NCI-H2081 (cell line): ENCODE measurements at regions not wholly inside any gene's neighbourhood (a gene's known extent, or its start where the extent isn't known, plus 50 kb on each side); places are given as distances from the start of the nearest gene placed in this dataset.
"Not testable (repeated sequence)": the region's sequence is repeated elsewhere in the genome, so short reads cannot be mapped to it uniquely, and the experiment has no call there.

ENCODE experiments used
- DNase-seq, 2 experiments: peaks; one replicate each; lab custom pipeline; 2025; lab: John Stamatoyannopoulos, UW

DNA sequence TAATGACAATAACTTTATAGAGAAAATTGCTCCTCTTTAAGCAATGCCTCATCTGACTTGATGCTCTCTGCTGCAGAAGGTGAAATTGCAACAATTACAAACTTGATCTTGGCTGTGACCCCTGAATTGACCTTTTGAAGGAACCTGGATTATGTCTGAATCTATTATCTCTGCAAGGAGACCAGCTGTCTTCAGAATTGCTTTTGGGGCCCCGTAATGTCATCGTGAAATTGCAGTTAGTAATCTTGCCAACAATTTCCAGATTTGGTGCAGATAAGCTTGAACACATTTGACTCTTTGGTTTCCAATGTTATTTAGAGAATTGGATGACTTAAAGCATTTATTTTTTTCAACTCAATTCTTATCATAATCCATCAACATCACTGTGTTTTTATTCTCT is 520.6 kb downstream of the CCSER2 start:
- DNase-seq = no peak

DNA sequence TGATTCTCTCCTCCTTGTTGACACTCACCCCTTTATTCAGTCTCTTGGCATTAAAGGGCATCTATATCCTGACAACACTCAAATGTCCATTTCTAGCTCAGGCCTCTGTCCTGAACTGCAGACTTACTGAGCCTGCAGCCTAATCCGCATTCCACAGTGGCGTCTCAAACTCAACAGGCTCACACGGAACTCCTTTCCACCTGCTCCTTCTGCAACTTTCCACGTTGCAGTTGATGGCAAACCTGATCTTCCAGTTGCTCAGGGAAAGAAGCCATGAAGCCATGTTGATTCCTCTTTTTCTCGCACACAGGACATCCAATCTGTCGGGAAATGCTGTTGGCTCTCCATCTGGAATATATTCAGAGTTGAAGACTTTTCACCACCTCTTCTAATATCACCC is 522.4 kb downstream of the CCSER2 start:
- DNase-seq = no peak

DNA sequence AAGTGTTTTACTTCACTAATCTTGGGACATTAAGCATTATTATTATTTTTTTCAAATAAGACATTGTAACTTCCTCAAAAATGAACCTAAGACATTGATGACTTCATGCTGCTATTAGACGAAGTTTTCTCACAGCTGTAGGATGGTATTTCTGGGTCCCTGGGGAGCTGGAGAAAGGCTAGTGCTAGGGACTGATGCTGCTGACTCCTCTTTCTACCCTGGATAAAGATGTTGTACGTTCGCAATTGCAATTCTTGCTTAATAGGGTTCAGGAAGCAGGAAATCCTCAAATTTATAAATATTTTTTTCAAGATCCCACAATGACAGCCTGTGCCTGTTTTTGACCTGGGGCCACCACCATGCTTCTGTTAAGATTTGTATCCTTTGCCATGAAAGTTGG is 526.0 kb downstream of the CCSER2 start:
- DNase-seq = no peak

DNA sequence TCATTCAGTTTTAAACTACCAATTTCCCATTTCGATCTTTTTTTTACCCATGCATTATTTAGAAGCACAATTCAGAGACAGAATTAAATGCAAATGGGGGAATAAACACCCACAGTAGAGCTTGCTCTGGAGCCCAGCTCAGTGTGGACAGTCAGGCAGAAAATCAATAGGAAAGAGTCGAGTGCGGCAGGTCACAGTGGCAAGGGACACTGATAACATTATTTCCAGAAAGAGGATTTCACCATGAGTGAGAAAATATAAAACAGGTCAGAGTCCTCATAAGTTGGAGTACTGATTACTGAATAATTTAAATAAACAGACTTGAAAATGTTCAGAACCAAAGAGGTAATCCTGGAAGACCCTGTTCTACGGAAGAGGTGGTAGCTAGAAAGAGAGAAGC is 532.5 kb downstream of the CCSER2 start:
- DNase-seq = no peak

DNA sequence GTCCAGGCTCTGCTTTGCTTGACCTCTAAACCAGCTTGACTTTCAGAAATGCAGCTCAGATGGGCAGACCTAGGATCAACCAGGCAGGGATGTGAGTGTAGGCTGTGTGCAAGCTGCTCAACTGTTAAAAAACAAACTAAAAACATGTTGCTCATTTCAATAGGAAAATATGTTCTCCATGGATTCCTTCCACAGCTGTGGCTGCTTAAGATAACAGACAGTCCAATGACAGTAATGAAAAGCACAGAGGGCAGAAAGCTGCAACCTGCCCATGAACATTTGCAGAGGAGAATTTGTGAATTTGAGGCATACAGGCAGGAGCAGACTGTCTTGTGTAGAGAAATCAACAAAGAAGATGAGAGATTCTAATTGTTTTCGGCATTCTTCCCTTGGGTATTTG is 534.2 kb downstream of the CCSER2 start:
- no peak for DNase-seq

DNA sequence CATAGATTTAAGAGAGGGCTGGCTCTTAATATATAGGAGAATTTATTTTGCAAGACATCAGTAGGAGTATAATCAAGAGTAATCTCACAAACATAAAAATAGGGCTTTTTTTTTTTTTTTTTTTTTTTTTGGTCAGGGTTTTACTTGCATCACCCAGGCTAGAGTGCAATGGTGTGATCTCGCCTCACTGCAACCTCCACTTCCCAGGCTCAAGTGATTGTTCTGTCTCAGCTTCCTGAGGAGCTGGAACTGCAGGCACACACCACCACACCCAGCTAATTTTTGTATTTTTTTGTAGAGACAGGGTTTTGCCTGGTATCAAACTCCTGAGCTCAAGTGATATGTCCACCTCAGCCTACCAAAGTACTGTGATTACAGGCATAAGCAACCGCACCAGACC is 535.3 kb downstream of the CCSER2 start:
- no peak for DNase-seq

DNA sequence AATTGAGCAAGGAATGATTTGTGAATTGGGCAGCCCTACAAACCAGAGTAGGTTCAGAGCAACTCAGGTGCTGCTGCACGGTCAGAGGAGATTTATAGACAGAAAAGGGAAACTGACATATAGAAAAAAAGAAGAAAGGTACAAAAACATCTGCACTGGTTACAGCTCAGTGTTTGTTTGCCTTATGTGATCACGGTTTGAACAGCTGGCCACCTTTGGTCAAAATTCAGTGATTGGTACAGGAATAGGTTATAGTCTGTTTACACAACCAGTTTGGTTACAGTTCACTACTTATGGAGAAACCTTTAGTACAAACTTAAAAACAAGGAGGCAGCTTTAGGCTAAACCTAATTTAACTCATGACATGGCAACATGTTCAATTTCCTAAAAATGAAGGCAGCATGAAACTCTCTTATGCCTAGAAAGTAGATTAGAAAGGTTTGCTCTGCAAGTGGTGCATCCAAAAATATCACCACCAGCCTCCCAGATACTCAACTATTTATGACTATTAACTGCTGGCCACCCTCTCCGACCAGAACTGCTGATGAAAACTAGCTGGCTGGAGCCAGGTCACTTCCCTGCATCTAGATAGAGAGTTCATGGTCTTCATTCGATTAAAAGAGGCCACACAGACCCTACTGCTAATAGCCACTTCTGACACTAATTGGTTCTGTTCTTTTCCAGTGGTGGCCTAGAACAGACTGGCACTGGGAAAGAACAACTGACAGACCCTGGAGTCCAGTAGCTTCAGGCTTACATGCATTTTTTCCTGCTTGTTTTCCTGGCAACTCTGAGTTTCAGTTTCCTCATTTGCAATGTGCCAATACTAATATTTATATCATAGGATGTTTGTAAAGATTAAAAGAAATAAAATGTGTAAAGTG is 548.0 kb downstream of the CCSER2 start:
- DNase-seq = no peak

DNA sequence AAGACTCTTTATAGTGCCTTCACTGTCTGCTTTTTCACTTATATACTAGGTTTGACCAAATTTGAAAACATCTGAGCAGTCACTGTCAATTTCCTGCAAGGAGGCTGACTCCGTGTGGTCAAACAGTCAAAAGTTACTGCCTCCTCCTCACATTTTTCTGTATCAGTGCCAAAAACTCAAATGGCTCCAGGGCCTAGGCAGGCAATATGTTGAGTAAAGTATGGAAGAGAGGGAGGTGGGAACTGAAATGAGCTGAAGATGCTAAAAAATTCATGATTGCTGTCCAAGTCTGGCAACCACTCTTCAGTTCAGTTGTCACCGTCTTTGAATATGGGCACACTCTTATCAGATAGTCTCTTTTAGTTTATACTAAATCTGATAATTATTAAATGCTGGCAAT is 551.6 kb downstream of the CCSER2 start:
- no peak for DNase-seq

DNA sequence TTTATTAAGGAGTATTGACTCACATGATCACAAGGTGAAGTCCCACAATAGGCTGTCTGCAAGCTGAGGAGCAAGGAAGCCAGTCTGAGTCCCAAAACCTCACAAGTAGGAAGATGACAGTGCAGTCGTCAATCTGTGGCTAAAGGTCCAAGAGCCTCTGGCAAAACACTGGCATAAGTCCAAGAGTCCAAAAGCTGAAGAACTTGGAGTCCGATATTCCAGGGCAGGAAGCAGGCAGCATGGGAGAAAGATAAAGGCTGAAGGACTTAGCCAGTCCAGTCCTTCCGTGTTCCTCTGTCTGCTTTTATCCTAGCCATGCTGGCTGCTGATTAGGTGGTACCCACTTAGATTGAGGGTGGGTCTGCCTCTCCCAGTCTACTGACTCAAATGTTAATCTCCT is 553.3 kb downstream of the CCSER2 start:
- DNase-seq = not testable (repeated sequence)

DNA sequence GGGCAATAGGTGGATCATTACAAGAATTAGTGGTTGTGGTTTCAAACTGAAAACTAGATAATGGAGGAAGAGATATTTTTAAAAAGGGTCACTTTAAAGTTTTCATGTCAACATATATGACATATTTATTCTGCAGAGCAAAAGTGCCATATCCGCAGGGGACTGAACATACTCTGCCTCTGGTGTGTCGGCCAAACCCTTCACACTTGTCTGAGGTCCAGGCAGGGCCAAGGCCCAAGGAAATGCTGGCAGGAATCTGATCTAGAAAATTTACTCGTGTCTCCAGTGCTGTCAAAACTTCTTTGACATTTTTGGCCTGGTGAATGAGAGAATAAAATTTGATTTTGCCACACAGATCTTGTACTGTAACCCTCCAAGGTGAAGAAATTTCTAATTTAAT is 562.3 kb downstream of the CCSER2 start:
- DNase-seq = no peak

DNA sequence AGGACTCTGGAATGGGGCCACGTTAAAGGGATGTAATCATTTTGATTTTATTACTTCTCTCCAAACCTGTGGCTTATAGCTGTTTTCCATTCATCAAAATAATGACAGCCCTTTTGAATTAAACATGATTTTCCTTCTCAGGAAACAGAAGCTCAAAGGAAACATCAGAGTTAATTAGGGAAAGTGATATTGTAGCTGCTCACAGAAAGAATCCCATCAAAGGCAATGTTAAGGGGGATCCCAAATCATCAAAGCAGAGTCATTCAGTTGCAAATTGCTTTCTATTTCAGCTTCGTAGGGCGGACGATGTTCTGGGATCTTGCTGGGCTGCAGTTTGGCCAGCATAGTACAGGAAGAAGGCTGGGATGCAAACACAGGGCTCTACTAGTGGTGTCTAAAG is 563.2 kb downstream of the CCSER2 start:
- DNase-seq = no peak

DNA sequence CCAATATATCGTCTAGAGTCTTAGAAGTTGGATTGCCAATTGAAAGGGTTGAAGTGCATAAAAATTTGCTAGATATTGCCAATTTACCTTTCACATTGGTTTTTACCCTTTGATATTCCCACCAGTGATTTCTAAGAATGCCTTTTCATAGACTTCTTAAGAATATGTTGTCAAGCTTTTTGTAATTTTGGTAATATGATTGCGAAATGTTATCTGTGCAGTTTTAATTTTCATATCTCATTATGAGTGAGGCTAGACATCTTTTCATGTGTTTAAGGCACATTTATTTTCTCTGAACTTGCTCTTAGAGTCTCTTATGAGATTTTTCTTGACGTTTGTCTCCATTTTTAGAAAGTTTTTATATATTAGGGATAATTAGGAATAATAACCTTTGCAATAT is 567.2 kb downstream of the CCSER2 start:
- no peak for DNase-seq

DNA sequence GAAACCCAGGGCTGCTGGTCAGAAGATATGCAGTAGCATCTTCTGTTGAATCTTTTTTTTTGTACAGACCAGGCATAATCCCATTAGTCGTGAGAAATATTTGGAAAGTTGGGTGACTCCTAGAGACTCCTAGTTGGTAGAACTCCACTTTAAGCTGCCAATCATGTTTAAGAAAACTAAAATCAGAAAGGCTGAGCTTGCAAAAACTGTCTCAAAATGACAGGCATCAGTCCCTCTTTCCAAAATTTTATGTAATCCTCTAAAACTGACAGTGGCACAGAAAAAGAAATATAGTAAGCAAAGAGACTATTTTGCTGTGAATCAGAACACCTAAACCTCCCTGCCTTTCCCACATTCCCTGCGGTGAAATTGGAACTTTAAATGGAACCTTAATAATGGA is 568.5 kb downstream of the CCSER2 start:
- DNase-seq = no peak

DNA sequence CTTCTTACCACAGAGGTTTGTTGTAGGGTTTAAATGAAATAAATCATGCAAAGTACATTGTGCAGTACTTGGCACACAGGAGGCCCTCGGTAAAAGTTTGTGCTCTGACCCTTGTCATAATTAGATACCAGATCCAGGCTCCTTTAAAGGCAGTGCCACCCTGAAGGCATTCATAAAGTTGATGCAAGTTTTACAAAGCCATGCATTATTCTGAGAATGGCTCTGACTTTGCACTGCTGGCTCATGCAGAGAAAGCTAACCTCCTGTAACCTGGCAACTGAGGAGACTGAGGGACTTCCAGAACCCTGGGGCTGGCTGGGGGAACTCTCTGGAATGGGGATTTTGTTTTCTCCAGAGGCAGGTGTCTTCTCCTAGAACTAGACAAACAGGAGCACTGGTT is 570.9 kb downstream of the CCSER2 start:
- DNase-seq = no peak

DNA sequence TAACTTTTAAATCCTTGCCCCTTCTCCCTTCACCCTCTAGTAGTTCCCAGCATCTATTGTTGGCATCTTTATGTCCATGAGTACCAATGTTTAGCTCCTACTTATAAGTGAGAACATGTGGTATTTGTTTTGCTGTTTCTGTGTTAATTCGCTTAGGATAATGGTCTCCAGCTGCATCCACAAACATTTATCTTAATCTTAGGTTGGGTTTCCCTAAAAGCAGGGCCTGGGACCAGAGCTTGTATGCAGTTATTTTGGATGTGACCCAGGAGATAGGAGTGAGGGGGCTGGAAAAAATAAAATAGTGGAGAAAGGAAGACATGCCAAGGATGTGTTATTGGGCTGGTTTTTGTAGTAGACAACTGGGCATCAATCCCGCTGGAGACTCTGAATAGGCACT is 571.8 kb downstream of the CCSER2 start:
- DNase-seq = no peak

DNA sequence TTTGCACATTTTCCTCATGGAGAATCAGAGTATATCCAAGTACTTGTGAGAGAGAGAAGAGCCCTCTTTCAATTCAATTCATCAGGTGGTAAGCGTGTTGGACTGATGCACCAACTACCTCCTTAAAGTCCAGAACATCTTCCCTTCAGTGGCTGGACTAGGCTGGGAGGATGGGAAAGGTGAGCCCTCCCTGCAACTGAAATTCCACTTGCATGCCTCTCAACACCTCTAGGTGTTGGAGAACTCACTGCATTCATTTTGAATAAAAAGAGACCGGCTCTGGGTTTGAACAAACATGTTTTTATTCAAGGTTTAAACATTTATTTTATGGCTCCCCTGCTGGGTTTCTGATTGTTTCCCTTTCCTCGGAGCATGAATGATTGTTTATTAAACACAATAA is 573.5 kb downstream of the CCSER2 start:
- DNase-seq = no peak

DNA sequence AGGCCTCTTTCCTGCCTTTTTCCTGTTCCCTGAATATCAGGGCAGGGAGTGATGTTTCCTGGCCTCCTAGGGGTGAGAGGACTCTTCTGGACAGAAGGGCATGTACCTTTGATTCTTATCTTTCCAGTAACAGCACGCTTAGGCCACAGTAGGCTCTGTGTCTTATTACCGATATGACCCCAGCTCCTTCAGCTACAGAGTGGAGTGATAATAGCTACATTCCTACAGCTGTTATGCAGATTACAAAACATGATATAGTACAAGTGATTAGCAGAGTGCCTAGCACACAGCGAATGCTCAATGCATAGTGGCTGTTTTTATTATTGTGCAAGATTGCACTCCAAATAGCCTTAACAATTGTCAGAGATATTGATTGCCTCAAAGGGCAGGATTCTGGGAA is 574.2 kb downstream of the CCSER2 start:
- DNase-seq = no peak

DNA sequence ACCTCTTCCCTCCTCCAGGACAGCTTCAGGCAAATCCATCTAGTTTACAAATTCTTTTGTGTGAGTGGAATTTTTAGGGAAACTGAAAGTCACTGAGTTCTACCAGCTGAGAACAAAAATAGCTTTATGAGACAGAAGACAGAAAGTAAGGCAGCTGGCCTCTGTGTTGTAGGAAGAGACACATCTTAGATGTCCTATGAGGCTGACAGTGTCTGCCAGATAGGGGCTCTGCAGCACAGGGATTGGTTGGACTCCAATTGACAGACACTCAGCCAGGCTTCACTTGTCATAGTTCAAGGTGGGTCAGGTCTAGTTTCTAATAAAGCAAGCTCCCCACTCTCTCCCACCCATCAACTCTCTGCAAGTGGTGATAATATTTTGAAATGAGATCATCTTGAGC is 574.9 kb downstream of the CCSER2 start:
- no peak for DNase-seq

DNA sequence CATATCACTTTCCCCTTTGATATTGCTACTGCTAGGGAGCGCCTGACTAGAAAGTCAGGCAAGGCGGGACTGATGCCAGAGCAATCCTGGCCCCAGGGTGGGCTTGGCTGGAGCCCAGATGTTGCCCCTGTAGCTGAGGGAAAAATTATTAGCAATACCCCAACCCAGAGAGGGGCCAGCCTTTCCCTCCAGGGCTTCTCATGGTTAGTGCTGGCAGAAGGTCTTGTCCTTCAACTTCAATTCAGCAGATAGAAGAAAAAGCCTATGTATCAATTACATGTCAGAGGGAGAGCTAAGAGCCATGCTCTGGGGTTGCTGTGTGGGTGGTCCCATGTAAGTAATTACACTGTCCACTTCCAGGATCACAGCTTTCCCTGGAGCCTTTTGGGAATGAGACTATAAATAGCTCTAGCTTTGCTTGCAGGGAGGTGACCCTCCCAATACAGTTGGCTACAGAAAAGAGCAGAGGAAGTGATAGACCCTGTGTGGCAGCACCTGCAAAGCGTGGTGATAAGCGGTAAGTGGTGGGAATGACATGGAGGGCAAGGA is 579.1 kb downstream of the CCSER2 start:
- no peak for DNase-seq

DNA sequence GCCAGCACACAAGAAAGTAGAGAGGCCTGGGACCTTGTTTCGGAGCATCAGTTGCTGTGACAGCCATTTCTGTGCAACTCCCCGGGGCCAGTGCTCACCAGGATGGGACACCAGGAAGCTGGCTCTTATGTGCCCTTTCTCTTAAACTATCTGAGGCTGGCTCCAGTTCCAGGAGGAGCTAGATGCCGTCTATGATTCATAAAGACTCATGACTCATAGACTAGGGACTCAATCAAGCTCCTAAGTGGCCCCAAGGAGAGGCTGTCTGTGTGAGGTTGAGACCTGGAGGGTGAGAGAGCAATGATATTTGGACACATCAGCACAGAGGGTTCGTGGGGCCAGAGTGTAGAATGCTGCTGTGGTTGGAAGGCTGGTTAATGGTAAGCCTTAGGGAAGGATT is 580.1 kb downstream of the CCSER2 start:
- DNase-seq = no peak

DNA sequence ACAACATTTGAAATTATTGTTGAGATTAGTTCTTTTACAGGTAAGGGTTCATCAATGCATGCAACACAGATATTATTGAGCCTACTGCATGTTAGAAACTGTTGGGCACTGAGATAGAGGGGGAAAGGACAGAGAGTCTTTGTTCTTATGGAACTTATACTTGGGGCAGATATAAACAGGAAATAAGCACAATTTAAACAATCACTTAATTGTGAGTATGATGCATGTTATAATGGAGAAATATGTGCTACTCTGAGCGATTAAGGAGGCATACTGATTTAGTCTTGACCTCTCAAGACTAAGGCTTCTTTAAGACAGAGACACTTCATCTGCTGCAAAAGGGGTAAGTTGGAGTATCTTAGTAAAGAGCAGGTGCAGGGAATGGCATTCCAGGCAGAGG is 593.3 kb downstream of the CCSER2 start:
- DNase-seq = no peak

DNA sequence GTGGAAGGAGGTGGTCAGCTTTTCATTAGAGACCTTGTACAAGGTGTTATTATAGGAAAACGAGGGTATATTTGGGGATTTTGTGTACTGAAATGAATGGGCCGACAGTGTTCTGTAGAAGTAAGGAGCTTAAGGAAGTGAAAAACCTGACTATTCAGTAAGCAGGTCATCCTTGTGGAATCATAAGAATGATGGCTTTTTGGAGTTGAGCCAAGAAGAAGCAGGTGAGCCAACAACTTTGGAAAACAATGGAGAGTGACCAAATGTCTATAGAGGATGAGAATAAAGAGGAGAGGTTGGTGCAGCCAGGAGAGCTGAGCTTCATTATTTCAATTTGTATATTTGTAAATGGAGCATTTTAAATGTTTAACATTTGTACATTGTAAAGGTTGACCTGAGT is 595.7 kb downstream of the CCSER2 start:
- no peak for DNase-seq

DNA sequence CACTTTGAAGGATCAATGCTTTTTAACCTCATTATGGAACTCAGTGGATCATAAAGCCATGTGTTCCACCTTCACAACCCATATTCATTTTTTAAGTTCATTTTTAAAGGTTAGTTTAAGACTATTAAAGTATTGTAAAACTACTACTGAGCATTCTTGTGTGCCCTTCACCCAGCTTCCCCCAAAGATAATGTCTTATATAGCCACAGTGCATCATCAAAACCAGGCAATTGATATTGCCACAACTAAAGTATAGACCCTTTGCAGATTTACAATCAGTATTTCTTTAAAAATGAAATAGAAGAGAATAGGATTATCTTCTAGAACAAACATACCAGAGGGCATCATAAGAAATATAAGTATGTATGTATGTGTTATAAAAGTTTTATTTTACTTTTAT is 597.1 kb downstream of the CCSER2 start:
- no peak for DNase-seq

DNA sequence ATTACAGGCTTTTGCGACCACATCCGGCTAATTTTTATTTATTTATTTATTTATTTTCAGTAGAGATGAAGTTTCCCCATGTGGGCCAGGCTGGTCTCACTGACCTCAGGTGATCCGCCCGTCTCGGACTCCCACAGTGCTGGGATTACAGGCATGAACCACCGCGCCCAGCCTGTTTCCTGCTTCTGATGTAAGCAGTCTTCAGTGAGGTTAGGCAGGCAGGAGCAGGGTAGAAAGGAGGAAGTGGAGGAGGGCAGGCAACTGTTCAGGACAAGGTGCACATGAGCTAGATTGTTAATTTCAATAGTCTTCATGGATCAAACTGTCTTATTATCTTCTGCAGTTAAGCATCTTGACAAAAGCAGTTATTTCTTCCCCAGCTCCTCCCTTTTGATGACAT is 605.0 kb downstream of the CCSER2 start:
- DNase-seq = no peak
